Trophoblast cell (in vitro differentiated cells and primary cell): ENCODE measurements at regions not wholly inside any gene's neighbourhood (a gene's known extent, or its start where the extent isn't known, plus 50 kb on each side); places are given as distances from the start of the nearest gene placed in this dataset.

Source experiments
- DNase-seq, 2 donors: peaks; one replicate each; pipeline ENCODE4 v3.0.0-alpha.2; 2016
- H2AFZ ChIP-seq: 2 replicates; pipeline ENCODE4 v1.6.1; 2013; ENCODE audit warnings: low read length, moderate library complexity, mild to moderate bottlenecking; ENCODE audit not compliant: insufficient read depth, poor library complexity
- H2AK5ac ChIP-seq: 2 replicates; pipeline ENCODE4 v1.6.1; 2013; ENCODE audit warnings: mild to moderate bottlenecking, low read length
- H2BK120ac ChIP-seq: 2 replicates; pipeline ENCODE4 v1.6.1; 2013; ENCODE audit warnings: low read length, mild to moderate bottlenecking, moderate library complexity; ENCODE audit not compliant: insufficient read depth, poor library complexity
- H2BK12ac ChIP-seq: 2 replicates; pipeline ENCODE4 v1.6.1; 2013; ENCODE audit warnings: mild to moderate bottlenecking, low read length, moderate library complexity
- H2BK5ac ChIP-seq: 2 replicates; pipeline ENCODE4 v1.6.1; 2013; ENCODE audit warnings: low read length, low read depth, moderate library complexity, mild to moderate bottlenecking; ENCODE audit not compliant: poor library complexity
- H3K14ac ChIP-seq: 2 replicates; pipeline ENCODE4 v1.6.1; 2013; ENCODE audit warnings: mild to moderate bottlenecking, low read length
- H3K18ac ChIP-seq: 2 replicates; pipeline ENCODE4 v1.6.1; 2013; ENCODE audit warnings: mild to moderate bottlenecking, low read length
- H3K23ac ChIP-seq: 2 replicates; pipeline ENCODE4 v1.6.1; 2013; ENCODE audit warnings: low read length
- H3K27ac ChIP-seq: 2 replicates; pipeline ENCODE4 v1.5.1; 2013; ENCODE audit warnings: low read depth, mild to moderate bottlenecking, inconsistent platforms, low read length, moderate library complexity
- H3K27me3 ChIP-seq: 2 replicates; pipeline ENCODE4 v1.6.1; 2013; ENCODE audit warnings: inconsistent platforms, mild to moderate bottlenecking, low read length, moderate library complexity; ENCODE audit not compliant: insufficient read depth
- H3K36me3 ChIP-seq, 2 experiments: 1 replicate in 1 of 2; 2 replicates in 1 of 2; pipeline ENCODE4 v1.6.1; 2013; ENCODE audit warnings: low read length in 2 of 2, mild to moderate bottlenecking in 2 of 2, moderate library complexity in 1 of 2; ENCODE audit not compliant: insufficient read depth in 2 of 2, control insufficient read depth in 1 of 2
- H3K4ac ChIP-seq: 2 replicates; pipeline ENCODE4 v1.6.1; 2013; ENCODE audit warnings: low read depth, mild to moderate bottlenecking, low read length, moderate library complexity
- H3K4me1 ChIP-seq, 2 experiments: 1 replicate in 1 of 2; 2 replicates in 1 of 2; pipeline ENCODE4 v1.6.1; 2013; ENCODE audit warnings: low read length in 2 of 2, mild to moderate bottlenecking in 2 of 2, moderate library complexity in 1 of 2; ENCODE audit not compliant: insufficient read depth in 2 of 2, control insufficient read depth in 1 of 2
- H3K4me2 ChIP-seq: 2 replicates; pipeline ENCODE4 v1.6.1; 2013; ENCODE audit warnings: inconsistent platforms, mild to moderate bottlenecking, low read length, moderate library complexity
- H3K4me3 ChIP-seq: 2 replicates; pipeline ENCODE4 v1.5.1; 2013; ENCODE audit warnings: mild to moderate bottlenecking, low read depth, low read length, inconsistent platforms
- H3K79me1 ChIP-seq: one replicate; pipeline ENCODE4 v1.6.1; 2013; ENCODE audit warnings: low read length
- H3K79me2 ChIP-seq: 2 replicates; pipeline ENCODE4 v1.6.1; 2013; ENCODE audit warnings: low read length, mild to moderate bottlenecking; ENCODE audit not compliant: control insufficient read depth, insufficient read depth, poor library complexity
- H3K9ac ChIP-seq: 2 replicates; pipeline ENCODE4 v1.6.1; 2013; ENCODE audit warnings: mild to moderate bottlenecking, low read length
- H3K9me3 ChIP-seq: 2 replicates; pipeline ENCODE4 v1.6.1; 2013; ENCODE audit warnings: low read depth, mild to moderate bottlenecking, control low read depth, inconsistent platforms, low read length; ENCODE audit not compliant: insufficient read depth
- H4K12ac ChIP-seq: 2 replicates; pipeline ENCODE4 v1.6.1; 2013; ENCODE audit warnings: low read depth, mild to moderate bottlenecking, low read length, moderate library complexity
- H4K8ac ChIP-seq: 2 replicates; pipeline ENCODE4 v1.6.1; 2013; ENCODE audit warnings: low read depth, mild to moderate bottlenecking, low read length, moderate library complexity
- H4K91ac ChIP-seq: one replicate; pipeline ENCODE4 v1.6.1; 2013; ENCODE audit warnings: low read depth, mild to moderate bottlenecking, low read length, moderate library complexity
- WGBS: extraction: QIAGEN DNeasy Blood & Tissue Kit; methylation state at CpG from one replicate; pipeline ENCODE4 v1.1.7; 2013; ENCODE audit warnings: missing lambda C conversion rate; ENCODE audit not compliant: insufficient read length, insufficient coverage; ENCODE audit errors: extremely low coverage; 5-methylcytosine and 5-hydroxymethylcytosine counted together

- H2BK12ac ChIP-seq = no peak overlapping the region
- H2BK5ac ChIP-seq = no peak overlapping the region
- H3K4me3 ChIP-seq = no peak overlapping the region
- no peaks in the 10 kb centered on the region for H3K4me1 ChIP-seq
- no peak overlapping the region for H3K4me2 ChIP-seq
- H3K27me3 ChIP-seq = no peaks in the 10 kb centered on the region
- DNase-seq = no peak
- H3K79me1 ChIP-seq = no peaks in the 10 kb centered on the region
- no peak overlapping the region for H2AK5ac ChIP-seq
- no peaks in the 10 kb centered on the region for H3K36me3 ChIP-seq
- no peak overlapping the region for H3K9ac ChIP-seq
- no peak overlapping the region for H3K4ac ChIP-seq
- no peak overlapping the region for H4K12ac ChIP-seq
- no peak overlapping the region for H3K23ac ChIP-seq
- no peak overlapping the region for H3K14ac ChIP-seq
- no peak overlapping the region for H3K18ac ChIP-seq
- no peak overlapping the region for H4K91ac ChIP-seq
- no peak overlapping the region for H2AFZ ChIP-seq
- H3K79me2 ChIP-seq = no peaks in the 10 kb centered on the region
- H2BK120ac ChIP-seq = no peak overlapping the region
- no peak overlapping the region for H3K27ac ChIP-seq
- no peak overlapping the region for H4K8ac ChIP-seq
- H3K9me3 ChIP-seq = no peaks in the 10 kb centered on the region
Observed at GRCh38 chr6:97863697-97864096, 580.7 kb upstream of the MMS22L start.

DNA sequence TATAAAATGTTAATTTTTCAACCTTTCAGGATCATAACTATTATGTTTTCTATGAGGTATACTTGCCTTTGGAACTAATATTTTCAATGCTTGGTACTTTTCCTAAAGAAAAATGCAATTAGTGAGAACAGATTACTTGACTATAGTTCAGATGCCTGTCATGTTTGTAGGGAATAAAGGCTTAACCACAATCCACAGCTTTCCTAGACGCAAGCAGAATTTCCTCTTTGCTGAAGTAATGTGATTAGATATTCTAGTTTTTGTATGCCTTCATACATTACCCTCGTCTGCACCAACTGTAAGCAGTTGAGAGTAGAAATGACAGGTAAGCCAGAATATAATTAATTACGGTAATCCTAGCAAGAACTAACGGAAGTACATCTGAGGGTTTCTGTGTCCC lies 581.4 kb upstream of the MMS22L start:
- H3K4me2 ChIP-seq = no peak overlapping the region
- no peak overlapping the region for H2AFZ ChIP-seq
- H3K79me1 ChIP-seq = no peaks in the 10 kb centered on the region
- H3K27ac ChIP-seq = no peak overlapping the region
- no peak overlapping the region for H3K18ac ChIP-seq
- no peak overlapping the region for H3K14ac ChIP-seq
- no peaks in the 10 kb centered on the region for H3K4me1 ChIP-seq
- no peaks in the 10 kb centered on the region for H3K27me3 ChIP-seq
- no peaks in the 10 kb centered on the region for H3K36me3 ChIP-seq
- H3K4ac ChIP-seq = no peak overlapping the region
- H4K12ac ChIP-seq = no peak overlapping the region
- H3K9ac ChIP-seq = no peak overlapping the region
- H2BK5ac ChIP-seq = no peak overlapping the region
- H3K23ac ChIP-seq = no peak overlapping the region
- H4K91ac ChIP-seq = no peak overlapping the region
- no peak overlapping the region for H3K4me3 ChIP-seq
- DNase-seq = no peak
- no peaks in the 10 kb centered on the region for H3K9me3 ChIP-seq
- no peak overlapping the region for H2BK12ac ChIP-seq
- H2AK5ac ChIP-seq = no peak overlapping the region
- no CpG with 5 or more reads among the region's 4 CpGs for WGBS
- H2BK120ac ChIP-seq = no peak overlapping the region
- no peak overlapping the region for H4K8ac ChIP-seq
- no peaks in the 10 kb centered on the region for H3K79me2 ChIP-seq

- H2BK12ac ChIP-seq = no peak overlapping the region
- H3K79me2 ChIP-seq = no peaks in the 10 kb centered on the region
- H3K27ac ChIP-seq = no peak overlapping the region
- H2AK5ac ChIP-seq = no peak overlapping the region
- no peak for DNase-seq
- no peak overlapping the region for H3K9ac ChIP-seq
- H2AFZ ChIP-seq = no peak overlapping the region
- no CpG with 5 or more reads among the region's 2 CpGs for WGBS
- H3K18ac ChIP-seq = no peak overlapping the region
- no peak overlapping the region for H3K4me2 ChIP-seq
- no peaks in the 10 kb centered on the region for H3K79me1 ChIP-seq
- H3K4me3 ChIP-seq = no peak overlapping the region
- H3K27me3 ChIP-seq = no peaks in the 10 kb centered on the region
- H3K9me3 ChIP-seq = no peaks in the 10 kb centered on the region
- no peak overlapping the region for H2BK5ac ChIP-seq
- no peak overlapping the region for H2BK120ac ChIP-seq
- no peak overlapping the region for H4K8ac ChIP-seq
- H3K23ac ChIP-seq = no peak overlapping the region
- no peak overlapping the region for H3K14ac ChIP-seq
- H3K36me3 ChIP-seq = no peaks in the 10 kb centered on the region
- H3K4ac ChIP-seq = no peak overlapping the region
- H4K12ac ChIP-seq = no peak overlapping the region
- H3K4me1 ChIP-seq = no peaks in the 10 kb centered on the region
- no peak overlapping the region for H4K91ac ChIP-seq
Observed at GRCh38 chr6:97864826-97865225, 581.8 kb upstream of the MMS22L start.

- Histone ChIP-seq H3K9me3 (no peaks in the 10 kb centered on the region), H2BK120ac (no peak overlapping the region), H3K79me1 (no peaks in the 10 kb centered on the region), H2BK5ac (no peak overlapping the region), H3K14ac (no peak overlapping the region), H3K36me3 (no peaks in the 10 kb centered on the region), H4K91ac (no peak overlapping the region), H3K18ac (no peak overlapping the region), H3K4me3 (no peak overlapping the region), H3K23ac (no peak overlapping the region), H4K12ac (no peak overlapping the region), H3K4ac (no peak overlapping the region), H3K27me3 (no peaks in the 10 kb centered on the region), H2AK5ac (no peak overlapping the region), H4K8ac (no peak overlapping the region), H3K9ac (no peak overlapping the region), H3K4me2 (no peak overlapping the region), H3K27ac (no peak overlapping the region), H3K4me1 (no peaks in the 10 kb centered on the region), H2BK12ac (no peak overlapping the region), H3K79me2 (no peaks in the 10 kb centered on the region), H2AFZ (no peak overlapping the region)
- DNase-seq = no peak
- WGBS = no CpG with 5 or more reads among the region's 2 CpGs
Observed at GRCh38 chr6:97865612-97866011, 582.6 kb upstream of the MMS22L start.

GRCh38 chr6:97866616-97867015 lies 583.6 kb upstream of the MMS22L start:
- Histone ChIP-seq H3K27ac (no peak overlapping the region), H4K91ac (no peak overlapping the region)
- no CpG with 5 or more reads among the region's 2 CpGs for WGBS

More at GRCh38 chr6:97866616-97867015, 583.6 kb upstream of the MMS22L start:
- Histone ChIP-seq H3K27me3 (no peaks in the 10 kb centered on the region), H3K36me3 (no peaks in the 10 kb centered on the region), H3K18ac (no peak overlapping the region), H4K12ac (no peak overlapping the region), H3K4me3 (no peak overlapping the region), H2BK5ac (no peak overlapping the region), H3K4me1 (no peaks in the 10 kb centered on the region), H2AK5ac (no peak overlapping the region), H3K4me2 (no peak overlapping the region), H4K8ac (no peak overlapping the region), H2BK12ac (no peak overlapping the region), H3K79me2 (no peaks in the 10 kb centered on the region), H3K9ac (no peak overlapping the region), H3K79me1 (no peaks in the 10 kb centered on the region), H3K23ac (no peak overlapping the region), H3K9me3 (no peaks in the 10 kb centered on the region), H3K14ac (no peak overlapping the region), H2BK120ac (no peak overlapping the region), H3K4ac (no peak overlapping the region), H2AFZ (no peak overlapping the region)
- no peak for DNase-seq
